ENCODE measurements at regions not wholly inside any gene's neighbourhood (a gene's known extent, or its start where the extent isn't known, plus 50 kb on each side); places are given as distances from the start of the nearest gene placed in this dataset.

DNA sequence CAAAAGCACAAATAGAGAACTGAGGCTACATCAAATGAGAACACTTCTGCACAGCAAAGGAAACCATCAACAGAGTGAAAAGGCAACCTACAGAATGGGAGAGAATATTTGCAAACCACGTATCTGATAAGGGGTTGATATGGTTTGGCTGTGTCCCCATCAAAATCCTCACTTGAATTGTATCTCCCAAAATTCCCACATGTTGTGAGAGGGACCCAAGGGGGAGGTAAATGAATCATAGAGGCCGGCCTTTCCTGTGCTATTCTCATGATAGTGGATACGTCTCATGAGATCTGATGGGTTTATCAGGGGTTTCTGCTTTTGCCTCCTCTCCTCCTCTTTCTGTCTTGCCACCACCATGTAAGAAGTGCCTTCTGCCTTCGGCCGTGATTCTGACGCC is 120.6 kb upstream of the FRMD4A start:
- Histone ChIP-seq H3K36me3 (ENCODE audit: insufficient read depth, low read length) (no peaks in the 10 kb centered on the region), H3K4me3 (ENCODE audit: low read length) (no peak overlapping the region), H3K79me2 (ENCODE audit: low read length) (no peaks in the 10 kb centered on the region), H3K27ac (ENCODE audit: low read length) (no peak overlapping the region), H2AFZ (ENCODE audit: low read length) (no peak overlapping the region), H3K27me3 (ENCODE audit: low read length) (no peaks in the 10 kb centered on the region), H3K9ac (ENCODE audit: low read length) (no peak overlapping the region), H4K20me1 (ENCODE audit: insufficient read depth, low read depth, low read length) (no peaks in the 10 kb centered on the region), H3K4me2 (ENCODE audit: low read depth, low read length, poor library complexity, severe bottlenecking) (no peak overlapping the region), H3K9me3 (ENCODE audit: low read length) (no peaks in the 10 kb centered on the region), H3K4me1 (ENCODE audit: low read length) (no peaks in the 10 kb centered on the region), H3K9me2 (replicated peaks; ENCODE audit: insufficient read depth, low read length) (no peaks in the 10 kb centered on the region)
- no peak for DNase-seq

DNA sequence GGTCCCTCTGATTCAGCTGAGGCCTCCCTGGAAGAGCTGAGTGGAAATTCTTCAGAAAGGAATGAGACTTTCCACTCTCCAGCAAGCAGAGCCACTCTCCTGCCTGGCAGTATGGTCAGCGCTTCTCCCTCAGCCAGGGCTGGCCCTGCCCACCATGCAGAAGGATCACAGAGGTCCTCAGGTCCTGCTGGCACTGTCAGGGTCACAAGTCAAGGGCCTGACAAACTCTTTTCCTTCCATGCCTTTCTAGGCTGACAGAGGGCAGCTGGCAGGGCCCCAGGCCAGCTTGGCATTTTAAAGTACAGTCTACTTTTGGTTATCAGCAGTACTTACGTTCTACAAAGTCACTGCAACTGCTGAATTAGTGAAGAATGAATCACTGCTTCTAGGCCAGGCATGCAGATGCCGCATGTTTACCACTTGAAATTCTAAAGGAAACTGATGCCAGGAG is 119.3 kb upstream of the FRMD4A start:
- no peaks in the 10 kb centered on the region for H3K36me3 ChIP-seq (ENCODE audit: insufficient read depth, low read length)
- no peaks in the 10 kb centered on the region for H3K27me3 ChIP-seq (ENCODE audit: low read length)
- H3K9ac ChIP-seq (ENCODE audit: low read length), result no peak overlapping the region
- no peak overlapping the region for H3K4me3 ChIP-seq (ENCODE audit: low read length)
- H3K9me3 ChIP-seq (ENCODE audit: low read length), result no peaks in the 10 kb centered on the region
- no peaks in the 10 kb centered on the region for H3K79me2 ChIP-seq (ENCODE audit: low read length)
- no peak overlapping the region for H3K4me2 ChIP-seq (ENCODE audit: low read depth, low read length, poor library complexity, severe bottlenecking)
- DNase-seq, result no peak
- no peaks in the 10 kb centered on the region for H3K9me2 ChIP-seq (replicated peaks; ENCODE audit: insufficient read depth, low read length)
- H3K4me1 ChIP-seq (ENCODE audit: low read length), result no peaks in the 10 kb centered on the region
- H2AFZ ChIP-seq (ENCODE audit: low read length), result no peak overlapping the region
- H3K27ac ChIP-seq (ENCODE audit: low read length), result no peak overlapping the region
- H4K20me1 ChIP-seq (ENCODE audit: insufficient read depth, low read depth, low read length), result no peaks in the 10 kb centered on the region

DNA sequence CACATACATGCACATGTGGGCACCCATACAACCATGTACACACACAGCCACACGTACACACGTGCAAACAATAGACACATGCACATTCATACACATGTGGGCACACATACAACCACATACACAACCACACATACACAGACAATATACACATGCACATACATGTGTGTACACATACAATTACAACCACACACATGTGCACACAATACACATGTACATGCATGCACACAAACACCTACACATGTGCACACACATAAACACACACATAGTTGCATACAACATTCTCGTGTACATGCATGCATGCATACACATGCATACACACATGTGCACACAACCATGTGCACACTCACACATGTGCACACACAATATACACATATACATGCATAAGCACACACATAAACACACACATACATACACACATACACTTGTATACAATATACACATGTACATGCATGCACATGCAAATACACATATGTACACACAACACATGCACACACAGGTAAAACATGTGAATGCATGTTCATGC is 118.6 kb upstream of the FRMD4A start:
- H3K27me3 ChIP-seq (ENCODE audit: low read length), result no peaks in the 10 kb centered on the region
- no peak overlapping the region for H2AFZ ChIP-seq (ENCODE audit: low read length)
- no peaks in the 10 kb centered on the region for H3K36me3 ChIP-seq (ENCODE audit: insufficient read depth, low read length)
- no peak overlapping the region for H3K4me2 ChIP-seq (ENCODE audit: low read depth, low read length, poor library complexity, severe bottlenecking)
- H4K20me1 ChIP-seq (ENCODE audit: insufficient read depth, low read depth, low read length), result no peaks in the 10 kb centered on the region
- DNase-seq, result no peak
- H3K9ac ChIP-seq (ENCODE audit: low read length), result no peak overlapping the region
- H3K9me3 ChIP-seq (ENCODE audit: low read length), result no peaks in the 10 kb centered on the region
- no peaks in the 10 kb centered on the region for H3K4me1 ChIP-seq (ENCODE audit: low read length)
- H3K27ac ChIP-seq (ENCODE audit: low read length), result no peak overlapping the region
- H3K9me2 ChIP-seq (replicated peaks; ENCODE audit: insufficient read depth, low read length), result no peaks in the 10 kb centered on the region
- H3K79me2 ChIP-seq (ENCODE audit: low read length), result no peaks in the 10 kb centered on the region
- no peak overlapping the region for H3K4me3 ChIP-seq (ENCODE audit: low read length)

DNA sequence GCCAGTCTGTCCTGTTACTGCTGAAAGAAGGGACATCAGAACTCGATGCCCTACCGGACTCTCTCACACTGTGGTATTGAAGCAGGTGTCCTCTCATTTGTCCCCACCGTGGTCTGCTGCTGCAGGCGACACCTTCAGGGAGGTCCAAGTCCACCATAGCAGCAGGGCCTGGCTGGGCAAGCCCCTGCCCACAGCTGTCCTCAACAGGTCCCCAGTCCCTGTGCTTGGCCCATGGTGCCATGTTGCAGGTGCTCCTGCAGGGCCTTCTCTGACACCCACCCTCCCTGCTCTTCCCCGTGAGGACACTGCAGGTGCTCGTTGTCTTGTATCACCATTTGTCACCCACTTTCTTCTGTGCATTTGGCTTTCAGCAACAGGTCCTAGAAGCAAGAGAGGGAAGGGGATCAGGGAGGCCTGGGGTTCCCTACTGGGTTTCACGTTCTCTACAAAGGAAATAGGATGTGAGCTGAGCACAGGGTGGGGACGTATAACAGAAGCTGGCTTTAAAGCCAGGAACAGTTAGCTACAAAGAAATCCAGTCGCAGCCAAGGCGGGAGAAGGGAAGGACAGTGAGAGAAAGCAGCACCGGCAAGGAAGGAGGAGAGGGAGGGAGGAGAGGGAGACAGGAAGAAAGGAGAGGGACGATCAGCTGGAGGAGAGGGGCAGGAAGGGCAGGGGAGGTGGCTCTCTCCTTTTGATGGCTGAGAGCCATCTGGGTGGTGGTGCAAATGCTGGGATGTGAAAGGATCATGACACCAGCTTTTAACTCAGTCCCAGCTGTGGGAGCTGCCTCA is 117.7 kb upstream of the FRMD4A start:
- no peak overlapping the region for H3K9ac ChIP-seq (ENCODE audit: low read length)

DNA sequence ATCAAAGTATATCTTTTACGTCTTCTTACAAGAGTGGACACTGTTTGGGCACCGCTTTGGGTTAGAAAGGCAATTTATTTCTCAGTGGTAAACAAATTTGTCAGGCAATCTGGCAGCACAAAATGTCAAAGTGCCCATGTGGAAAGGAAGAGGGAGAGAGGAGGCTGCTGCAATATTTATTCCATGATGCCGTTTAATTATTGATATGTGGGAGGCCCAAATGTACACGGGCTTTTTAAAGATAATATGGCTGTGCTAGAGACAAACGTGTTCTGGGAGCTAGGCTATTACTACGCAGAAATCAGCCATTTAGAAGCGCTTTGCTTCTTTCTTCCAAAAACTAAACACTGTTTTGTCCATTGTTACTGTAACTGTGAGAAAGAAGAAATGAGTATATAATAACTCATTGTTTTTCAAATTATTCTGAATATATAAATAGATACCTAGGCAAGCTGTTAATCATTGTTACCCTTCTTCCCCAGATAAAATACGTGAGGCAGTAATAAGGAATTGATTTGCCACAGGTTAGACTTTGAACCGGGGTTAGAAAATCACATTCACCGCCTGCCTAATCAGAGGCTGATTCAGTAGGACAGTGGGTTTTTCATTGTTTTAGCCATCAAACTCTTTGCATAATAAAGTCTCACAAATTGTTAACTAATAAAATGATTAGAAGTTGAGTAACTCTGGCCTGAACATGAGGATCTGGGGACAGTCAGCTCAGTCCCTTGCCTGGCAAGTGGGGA is 116.5 kb upstream of the FRMD4A start:
- no peak for DNase-seq
- H3K4me2 ChIP-seq (ENCODE audit: low read depth, low read length, poor library complexity, severe bottlenecking), result no peak overlapping the region
- no peaks in the 10 kb centered on the region for H3K27me3 ChIP-seq (ENCODE audit: low read length)
- no peaks in the 10 kb centered on the region for H3K4me1 ChIP-seq (ENCODE audit: low read length)
- H4K20me1 ChIP-seq (ENCODE audit: insufficient read depth, low read depth, low read length), result no peaks in the 10 kb centered on the region
- no peaks in the 10 kb centered on the region for H3K79me2 ChIP-seq (ENCODE audit: low read length)
- H3K27ac ChIP-seq (ENCODE audit: low read length), result no peak overlapping the region
- H3K9me2 ChIP-seq (replicated peaks; ENCODE audit: insufficient read depth, low read length), result no peaks in the 10 kb centered on the region
- H3K9me3 ChIP-seq (ENCODE audit: low read length), result no peaks in the 10 kb centered on the region
- H3K36me3 ChIP-seq (ENCODE audit: insufficient read depth, low read length), result no peaks in the 10 kb centered on the region
- H3K9ac ChIP-seq (ENCODE audit: low read length), result no peak overlapping the region
- H3K4me3 ChIP-seq (ENCODE audit: low read length), result no peak overlapping the region
- no peak overlapping the region for H2AFZ ChIP-seq (ENCODE audit: low read length)

More for the DNA sequence above, 117.7 kb upstream of the FRMD4A start:
- no peaks in the 10 kb centered on the region for H3K27me3 ChIP-seq (ENCODE audit: low read length)
- no peak overlapping the region for H2AFZ ChIP-seq (ENCODE audit: low read length)
- H3K27ac ChIP-seq (ENCODE audit: low read length), result no peak overlapping the region
- no peaks in the 10 kb centered on the region for H3K9me2 ChIP-seq (replicated peaks; ENCODE audit: insufficient read depth, low read length)
- H3K4me2 ChIP-seq (ENCODE audit: low read depth, low read length, poor library complexity, severe bottlenecking), result no peak overlapping the region
- H3K36me3 ChIP-seq (ENCODE audit: insufficient read depth, low read length), result no peaks in the 10 kb centered on the region
- no peak overlapping the region for H3K4me3 ChIP-seq (ENCODE audit: low read length)
- DNase-seq, result no peak
- H3K79me2 ChIP-seq (ENCODE audit: low read length), result no peaks in the 10 kb centered on the region
- no peaks in the 10 kb centered on the region for H3K9me3 ChIP-seq (ENCODE audit: low read length)
- no peaks in the 10 kb centered on the region for H3K4me1 ChIP-seq (ENCODE audit: low read length)
- H4K20me1 ChIP-seq (ENCODE audit: insufficient read depth, low read depth, low read length), result no peaks in the 10 kb centered on the region

DNA sequence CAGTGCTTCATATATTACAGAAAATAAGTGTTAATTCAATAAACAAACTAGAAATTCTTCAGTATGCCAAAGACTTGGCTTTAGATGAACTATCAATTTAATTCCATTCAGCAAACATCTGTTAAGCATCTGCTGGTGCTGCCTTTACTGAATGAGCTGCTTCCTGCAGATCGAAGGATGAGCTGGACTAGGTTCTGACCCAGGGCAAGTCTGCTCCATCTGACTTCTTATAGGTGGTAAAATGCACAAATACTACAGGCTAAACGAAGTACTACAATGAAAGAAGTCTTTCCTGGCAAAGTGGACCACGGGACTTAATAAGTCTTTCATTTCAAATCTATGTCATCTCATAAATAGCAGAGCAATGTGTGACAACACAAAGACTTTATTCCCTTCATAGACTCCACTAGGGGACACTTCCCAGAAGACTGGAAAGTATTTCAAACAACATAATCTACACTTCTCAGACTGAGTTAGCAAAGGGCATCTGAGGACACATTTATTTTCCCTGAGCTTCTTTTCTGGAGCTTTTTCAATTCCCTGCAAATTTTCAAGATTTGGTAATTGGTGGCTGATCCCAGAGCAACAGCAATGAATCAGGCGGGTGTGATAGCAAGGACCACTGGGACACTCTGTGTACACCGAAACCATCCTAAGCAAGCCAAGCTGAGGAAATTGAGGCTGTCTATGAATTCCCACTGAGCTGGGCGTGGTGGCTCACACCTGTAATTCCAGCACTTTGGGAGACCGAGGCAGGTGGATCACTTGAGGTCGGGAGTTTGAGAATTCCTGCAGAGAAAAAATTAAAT is 108.9 kb upstream of the FRMD4A start:
- Histone ChIP-seq H3K9me3 (ENCODE audit: low read length) (no peaks in the 10 kb centered on the region), H3K4me3 (ENCODE audit: low read length) (no peak overlapping the region), H2AFZ (ENCODE audit: low read length) (no peak overlapping the region), H3K27me3 (ENCODE audit: low read length) (no peaks in the 10 kb centered on the region), H3K4me2 (ENCODE audit: low read depth, low read length, poor library complexity, severe bottlenecking) (no peak overlapping the region), H3K9ac (ENCODE audit: low read length) (no peak overlapping the region), H3K79me2 (ENCODE audit: low read length) (no peaks in the 10 kb centered on the region), H3K36me3 (ENCODE audit: insufficient read depth, low read length) (no peaks in the 10 kb centered on the region), H4K20me1 (ENCODE audit: insufficient read depth, low read depth, low read length) (no peaks in the 10 kb centered on the region), H3K9me2 (replicated peaks; ENCODE audit: insufficient read depth, low read length) (no peaks in the 10 kb centered on the region), H3K4me1 (ENCODE audit: low read length) (no peaks in the 10 kb centered on the region), H3K27ac (ENCODE audit: low read length) (no peak overlapping the region)
- peak; percentile 44 for DNase-seq

DNA sequence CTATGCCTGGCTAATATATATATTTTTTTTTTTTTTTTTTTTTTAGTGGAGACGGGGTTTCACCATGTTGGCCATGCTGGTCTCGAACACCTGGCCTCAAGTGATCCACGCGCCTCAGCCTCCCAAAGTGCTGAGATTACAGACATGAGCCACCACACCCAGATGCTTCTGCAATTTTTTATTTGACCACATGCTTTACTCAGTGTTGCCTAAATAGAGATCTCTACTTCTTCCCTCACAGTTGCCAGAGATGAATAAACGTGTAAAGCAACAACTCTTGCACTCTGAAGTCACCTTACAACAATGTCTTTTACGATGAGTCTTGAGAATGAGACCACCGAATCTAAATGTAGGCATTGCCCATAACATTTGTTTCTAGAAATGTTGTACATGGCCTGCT is 107.9 kb upstream of the FRMD4A start:
- H3K79me2 ChIP-seq (ENCODE audit: low read length), result no peaks in the 10 kb centered on the region
- no peaks in the 10 kb centered on the region for H3K36me3 ChIP-seq (ENCODE audit: insufficient read depth, low read length)
- no peak overlapping the region for H2AFZ ChIP-seq (ENCODE audit: low read length)
- no peaks in the 10 kb centered on the region for H3K9me2 ChIP-seq (replicated peaks; ENCODE audit: insufficient read depth, low read length)
- DNase-seq, result no peak
- H3K4me3 ChIP-seq (ENCODE audit: low read length), result no peak overlapping the region
- H3K4me2 ChIP-seq (ENCODE audit: low read depth, low read length, poor library complexity, severe bottlenecking), result no peak overlapping the region
- H3K27me3 ChIP-seq (ENCODE audit: low read length), result no peaks in the 10 kb centered on the region
- no peak overlapping the region for H3K9ac ChIP-seq (ENCODE audit: low read length)
- no peak overlapping the region for H3K27ac ChIP-seq (ENCODE audit: low read length)
- no peaks in the 10 kb centered on the region for H3K9me3 ChIP-seq (ENCODE audit: low read length)
- H4K20me1 ChIP-seq (ENCODE audit: insufficient read depth, low read depth, low read length), result no peaks in the 10 kb centered on the region
- H3K4me1 ChIP-seq (ENCODE audit: low read length), result no peaks in the 10 kb centered on the region

DNA sequence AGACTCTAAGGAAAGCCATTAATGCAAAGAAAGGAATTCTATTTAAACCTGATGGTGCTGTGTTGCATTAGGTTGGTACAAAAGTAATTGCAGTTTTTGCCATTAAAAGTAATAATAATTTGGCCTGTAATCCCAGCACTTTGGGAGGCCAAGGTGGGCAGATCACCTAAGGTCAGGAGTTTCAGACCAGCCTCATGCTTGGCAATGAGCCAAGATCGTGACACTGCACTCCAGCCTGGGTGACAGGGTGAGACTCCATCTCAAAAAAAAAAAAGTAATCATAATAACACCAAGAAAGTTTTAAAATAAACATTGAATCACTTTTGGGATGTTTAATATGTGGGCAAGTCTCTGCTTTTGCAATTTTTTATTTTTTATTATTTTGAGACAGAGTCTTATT is 107.3 kb upstream of the FRMD4A start:
- no peaks in the 10 kb centered on the region for H3K9me3 ChIP-seq (ENCODE audit: low read length)
- no peak overlapping the region for H3K4me3 ChIP-seq (ENCODE audit: low read length)
- no peaks in the 10 kb centered on the region for H4K20me1 ChIP-seq (ENCODE audit: insufficient read depth, low read depth, low read length)
- no peak overlapping the region for H2AFZ ChIP-seq (ENCODE audit: low read length)
- no peak overlapping the region for H3K27ac ChIP-seq (ENCODE audit: low read length)
- no peaks in the 10 kb centered on the region for H3K36me3 ChIP-seq (ENCODE audit: insufficient read depth, low read length)
- DNase-seq, result no peak
- H3K27me3 ChIP-seq (ENCODE audit: low read length), result no peaks in the 10 kb centered on the region
- H3K9ac ChIP-seq (ENCODE audit: low read length), result no peak overlapping the region
- no peaks in the 10 kb centered on the region for H3K9me2 ChIP-seq (replicated peaks; ENCODE audit: insufficient read depth, low read length)
- no peaks in the 10 kb centered on the region for H3K79me2 ChIP-seq (ENCODE audit: low read length)
- no peak overlapping the region for H3K4me2 ChIP-seq (ENCODE audit: low read depth, low read length, poor library complexity, severe bottlenecking)
- no peaks in the 10 kb centered on the region for H3K4me1 ChIP-seq (ENCODE audit: low read length)

Measured in Karpas-422 (cell line).